ENCODE measurements at regions not wholly inside any gene's neighbourhood (a gene's known extent, or its start where the extent isn't known, plus 50 kb on each side); places are given as distances from the start of the nearest gene placed in this dataset.

- TF ChIP-seq CTCF (IDR thresholded peaks at IDR 0.05): no peak
- TF ChIP-seq MEF2A (IDR thresholded peaks at IDR 0.05; ENCODE audit: borderline replicate concordance, low read depth): no peak
- no peak for TF ChIP-seq RFX5 (IDR thresholded peaks at IDR 0.05; ENCODE audit: low read length)
- TF ChIP-seq RAD21 (IDR thresholded peaks at IDR 0.05; ENCODE audit: low read length): no peak
- TF ChIP-seq, protein P1, sequence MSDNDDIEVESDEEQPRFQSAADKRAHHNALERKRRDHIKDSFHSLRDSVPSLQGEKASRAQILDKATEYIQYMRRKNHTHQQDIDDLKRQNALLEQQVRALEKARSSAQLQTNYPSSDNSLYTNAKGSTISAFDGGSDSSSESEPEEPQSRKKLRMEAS (IDR thresholded peaks at IDR 0.05; ENCODE audit: low read depth): no peak
- TF ChIP-seq, protein P2, sequence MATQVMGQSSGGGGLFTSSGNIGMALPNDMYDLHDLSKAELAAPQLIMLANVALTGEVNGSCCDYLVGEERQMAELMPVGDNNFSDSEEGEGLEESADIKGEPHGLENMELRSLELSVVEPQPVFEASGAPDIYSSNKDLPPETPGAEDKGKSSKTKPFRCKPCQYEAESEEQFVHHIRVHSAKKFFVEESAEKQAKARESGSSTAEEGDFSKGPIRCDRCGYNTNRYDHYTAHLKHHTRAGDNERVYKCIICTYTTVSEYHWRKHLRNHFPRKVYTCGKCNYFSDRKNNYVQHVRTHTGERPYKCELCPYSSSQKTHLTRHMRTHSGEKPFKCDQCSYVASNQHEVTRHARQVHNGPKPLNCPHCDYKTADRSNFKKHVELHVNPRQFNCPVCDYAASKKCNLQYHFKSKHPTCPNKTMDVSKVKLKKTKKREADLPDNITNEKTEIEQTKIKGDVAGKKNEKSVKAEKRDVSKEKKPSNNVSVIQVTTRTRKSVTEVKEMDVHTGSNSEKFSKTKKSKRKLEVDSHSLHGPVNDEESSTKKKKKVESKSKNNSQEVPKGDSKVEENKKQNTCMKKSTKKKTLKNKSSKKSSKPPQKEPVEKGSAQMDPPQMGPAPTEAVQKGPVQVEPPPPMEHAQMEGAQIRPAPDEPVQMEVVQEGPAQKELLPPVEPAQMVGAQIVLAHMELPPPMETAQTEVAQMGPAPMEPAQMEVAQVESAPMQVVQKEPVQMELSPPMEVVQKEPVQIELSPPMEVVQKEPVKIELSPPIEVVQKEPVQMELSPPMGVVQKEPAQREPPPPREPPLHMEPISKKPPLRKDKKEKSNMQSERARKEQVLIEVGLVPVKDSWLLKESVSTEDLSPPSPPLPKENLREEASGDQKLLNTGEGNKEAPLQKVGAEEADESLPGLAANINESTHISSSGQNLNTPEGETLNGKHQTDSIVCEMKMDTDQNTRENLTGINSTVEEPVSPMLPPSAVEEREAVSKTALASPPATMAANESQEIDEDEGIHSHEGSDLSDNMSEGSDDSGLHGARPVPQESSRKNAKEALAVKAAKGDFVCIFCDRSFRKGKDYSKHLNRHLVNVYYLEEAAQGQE (IDR thresholded peaks at IDR 0.05; ENCODE audit: low read depth, low read length): no peak
- TF ChIP-seq EP300 (IDR thresholded peaks at IDR 0.05; ENCODE audit: borderline replicate concordance in 1 of 2, low read depth in 1 of 2, low read length in 1 of 2): no peak
- no peak for TF ChIP-seq MXI1 (IDR thresholded peaks at IDR 0.05; ENCODE audit: low read depth, low read length)
- no peak for TF ChIP-seq EZH2phosphoT487 (IDR thresholded peaks at IDR 0.05; ENCODE audit: borderline replicate concordance, low read depth)
- TF ChIP-seq RXRA (IDR thresholded peaks at IDR 0.05; ENCODE audit: borderline replicate concordance, low read depth): no peak
- no peak for TF ChIP-seq SIN3A (IDR thresholded peaks at IDR 0.05; ENCODE audit: borderline replicate concordance, low read depth, low read length)
- TF ChIP-seq TAF1 (IDR thresholded peaks at IDR 0.05; ENCODE audit: borderline replicate concordance, low read depth, low read length): no peak
These were observed 131.5 kb upstream of the SNTG2 start for GRCh38 chr2:819121-819520.
